NB4 (cell line): ENCODE measurements at regions not wholly inside any gene's neighbourhood (a gene's known extent, or its start where the extent isn't known, plus 50 kb on each side); places are given as distances from the start of the nearest gene placed in this dataset.

Experiments
- POLR2A ChIP-seq: IDR thresholded peaks from 2 replicates; pipeline ENCODE4 v1.6.1; 2011; ENCODE audit warnings: mild to moderate bottlenecking; ENCODE audit not compliant: insufficient read length; ENCODE audit errors: extremely low read depth
- TF ChIP-seq, protein P1 (sequence below): IDR thresholded peaks from one replicate; pipeline ENCODE4 v1.5.1; 2012; ENCODE audit warnings: low read depth, low read length

DNA sequence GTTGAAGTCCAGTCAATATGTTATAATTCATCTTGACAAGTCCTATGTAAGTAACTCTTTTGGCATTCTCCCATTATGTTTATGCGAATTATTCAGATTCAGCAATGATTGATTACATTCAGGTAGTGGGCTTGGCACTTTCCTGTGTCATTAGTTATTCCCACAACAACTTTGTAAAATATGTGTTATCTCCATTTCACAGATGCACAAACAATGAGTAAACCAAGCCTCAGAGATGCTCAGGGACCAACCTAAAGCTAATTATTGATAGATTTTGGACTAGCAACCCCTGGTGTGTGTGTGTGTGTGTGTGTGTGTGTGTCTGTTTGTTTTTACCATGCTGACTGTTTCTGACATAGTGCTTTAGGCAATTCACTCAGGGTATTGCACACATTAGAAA lies 371.1 kb upstream of the C1orf87 start:
- TF ChIP-seq, protein P1, sequence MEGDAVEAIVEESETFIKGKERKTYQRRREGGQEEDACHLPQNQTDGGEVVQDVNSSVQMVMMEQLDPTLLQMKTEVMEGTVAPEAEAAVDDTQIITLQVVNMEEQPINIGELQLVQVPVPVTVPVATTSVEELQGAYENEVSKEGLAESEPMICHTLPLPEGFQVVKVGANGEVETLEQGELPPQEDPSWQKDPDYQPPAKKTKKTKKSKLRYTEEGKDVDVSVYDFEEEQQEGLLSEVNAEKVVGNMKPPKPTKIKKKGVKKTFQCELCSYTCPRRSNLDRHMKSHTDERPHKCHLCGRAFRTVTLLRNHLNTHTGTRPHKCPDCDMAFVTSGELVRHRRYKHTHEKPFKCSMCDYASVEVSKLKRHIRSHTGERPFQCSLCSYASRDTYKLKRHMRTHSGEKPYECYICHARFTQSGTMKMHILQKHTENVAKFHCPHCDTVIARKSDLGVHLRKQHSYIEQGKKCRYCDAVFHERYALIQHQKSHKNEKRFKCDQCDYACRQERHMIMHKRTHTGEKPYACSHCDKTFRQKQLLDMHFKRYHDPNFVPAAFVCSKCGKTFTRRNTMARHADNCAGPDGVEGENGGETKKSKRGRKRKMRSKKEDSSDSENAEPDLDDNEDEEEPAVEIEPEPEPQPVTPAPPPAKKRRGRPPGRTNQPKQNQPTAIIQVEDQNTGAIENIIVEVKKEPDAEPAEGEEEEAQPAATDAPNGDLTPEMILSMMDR = no peak
- no peak for TF ChIP-seq POLR2A
